ENCODE measurements at regions not wholly inside any gene's neighbourhood (a gene's known extent, or its start where the extent isn't known, plus 50 kb on each side); places are given as distances from the start of the nearest gene placed in this dataset.

- intact Hi-C loops (cut with DNase I, micrococcal nuclease): no loop called here
- Histone ChIP-seq H3K27me3 (ENCODE audit: control insufficient read depth in 1 of 2, insufficient read depth in 2 of 2, low read length in 2 of 2) (no peaks in the 10 kb centered on the region), H3K9me3 (ENCODE audit: control insufficient read depth in 1 of 2, insufficient read depth in 1 of 2, low read length in 2 of 2) (no peaks in the 10 kb centered on the region), H3K27ac (ENCODE audit: low read depth in 1 of 2, low read length in 2 of 2) (no peak overlapping the region), H3K4me1 (ENCODE audit: insufficient read depth, low read length) (no peaks in the 10 kb centered on the region), H3K4me3 (ENCODE audit: low read length) (no peak overlapping the region), H3K36me3 (ENCODE audit: insufficient read depth, low read length) (no peaks in the 10 kb centered on the region)
- DNase-seq (no peak), ATAC-seq (ENCODE audit: poor library complexity) (no peak)
- Mint-ChIP-seq H3K36me3 (ENCODE audit: low read depth) (no peaks in the 10 kb centered on the region), H3K27ac (no peak overlapping the region), H3K4me3 (no peak overlapping the region), H3K4me1 (ENCODE audit: low read depth) (no peaks in the 10 kb centered on the region), H3K27me3 (no peaks in the 10 kb centered on the region), H3K9me3 (peaks cover 3% of the 10 kb centered on the region)
- POLR2A ChIA-PET: no interaction called here
- no peak for TF ChIP-seq CTCF (IDR thresholded peaks at IDR 0.05)
- CTCF ChIA-PET: no interaction called here
Observed at GRCh38 chr2:150293771-150294170, 193.7 kb downstream of the RND3 start.

GRCh38 chr2:150292807-150293206 is 194.7 kb downstream of the RND3 start:
- intact Hi-C loops (cut with DNase I, micrococcal nuclease): no loop called here
- Histone ChIP-seq H3K4me1 (ENCODE audit: insufficient read depth, low read length) (no peaks in the 10 kb centered on the region), H3K9me3 (ENCODE audit: control insufficient read depth in 1 of 2, insufficient read depth in 1 of 2, low read length in 2 of 2) (no peaks in the 10 kb centered on the region), H3K27ac (ENCODE audit: low read depth in 1 of 2, low read length in 2 of 2) (no peak overlapping the region), H3K36me3 (ENCODE audit: insufficient read depth, low read length) (no peaks in the 10 kb centered on the region), H3K27me3 (ENCODE audit: control insufficient read depth in 1 of 2, insufficient read depth in 2 of 2, low read length in 2 of 2) (no peaks in the 10 kb centered on the region), H3K4me3 (ENCODE audit: low read length) (no peak overlapping the region)
- no peak for TF ChIP-seq CTCF (IDR thresholded peaks at IDR 0.05)
- DNase-seq: no peak
- Mint-ChIP-seq H3K36me3 (ENCODE audit: low read depth) (no peaks in the 10 kb centered on the region), H3K27me3 (no peaks in the 10 kb centered on the region), H3K4me3 (no peak overlapping the region), H3K4me1 (ENCODE audit: low read depth) (no peaks in the 10 kb centered on the region), H3K9me3 (peaks cover 3% of the 10 kb centered on the region), H3K27ac (no peak overlapping the region)
- ATAC-seq (ENCODE audit: poor library complexity): no peak
- CTCF ChIA-PET: no interaction called here
- POLR2A ChIA-PET: no interaction called here

GRCh38 chr2:150292192-150292591 is 195.3 kb downstream of the RND3 start:
- peaks cover 3% of the 10 kb centered on the region for H3K9me3 Mint-ChIP-seq
- no peak for ATAC-seq (ENCODE audit: poor library complexity)
- H3K4me3 ChIP-seq (ENCODE audit: low read length): no peak overlapping the region
- no peaks in the 10 kb centered on the region for H3K36me3 ChIP-seq (ENCODE audit: insufficient read depth, low read length)
- H3K27ac Mint-ChIP-seq: no peak overlapping the region
- H3K4me1 Mint-ChIP-seq (ENCODE audit: low read depth): no peaks in the 10 kb centered on the region
- TF ChIP-seq CTCF (IDR thresholded peaks at IDR 0.05): no peak
- H3K36me3 Mint-ChIP-seq (ENCODE audit: low read depth): no peaks in the 10 kb centered on the region
- H3K4me3 Mint-ChIP-seq: no peak overlapping the region
- no peaks in the 10 kb centered on the region for H3K9me3 ChIP-seq (ENCODE audit: control insufficient read depth in 1 of 2, insufficient read depth in 1 of 2, low read length in 2 of 2)
- intact Hi-C loops (cut with DNase I, micrococcal nuclease): no loop called here
- DNase-seq: no peak
- ChIA-PET CTCF (no interaction called here), POLR2A (no interaction called here)
- no peaks in the 10 kb centered on the region for H3K27me3 Mint-ChIP-seq
- H3K27me3 ChIP-seq (ENCODE audit: control insufficient read depth in 1 of 2, insufficient read depth in 2 of 2, low read length in 2 of 2): no peaks in the 10 kb centered on the region
- H3K27ac ChIP-seq (ENCODE audit: low read depth in 1 of 2, low read length in 2 of 2): no peak overlapping the region
- no peaks in the 10 kb centered on the region for H3K4me1 ChIP-seq (ENCODE audit: insufficient read depth, low read length)

Measured in CD4-positive, alpha-beta T cell (primary cell).